GM23338 (cell line): ENCODE measurements at regions not wholly inside any gene's neighbourhood (a gene's known extent, or its start where the extent isn't known, plus 50 kb on each side); places are given as distances from the start of the nearest gene placed in this dataset.

ENCODE experiments used
- ATAC-seq: fragments of 200-7000 bp; cut with Tn5 transposase; 3 replicates; pipeline ENCODE4 v1.9.1; 2020
- DNase-seq: peaks from one replicate; pipeline ENCODE4 v3.0.0-alpha.2; 2015; ENCODE audit warnings: low spot score
- H2AFZ ChIP-seq: fragments of 200-600 bp; sonication (generic); 2 replicates; pipeline ENCODE4 v1.8.0; 2016; ENCODE audit warnings: antibody characterized with exemption, mild to moderate bottlenecking, moderate library complexity
- H3F3A ChIP-seq: fragments of 200-600 bp; sonication (generic); replicated peaks from 2 replicates; pipeline ENCODE4 v1.8.0; 2017; ENCODE audit warnings: antibody characterized with exemption, mixed run types, low read depth
- H3K27ac ChIP-seq: fragments of 200-600 bp; sonication (generic); 2 replicates; pipeline ENCODE4 v1.6.1; 2016; ENCODE audit warnings: low read depth
- H3K27me3 ChIP-seq: fragments of 200-600 bp; sonication (generic); 2 replicates; pipeline ENCODE4 v1.8.0; 2016; ENCODE audit warnings: mild to moderate bottlenecking, mixed run types, moderate library complexity; ENCODE audit not compliant: insufficient read depth
- H3K36me3 ChIP-seq: fragments of 200-600 bp; sonication (generic); 2 replicates; pipeline ENCODE4 v1.8.0; 2016; ENCODE audit warnings: mild to moderate bottlenecking; ENCODE audit not compliant: insufficient read depth
- H3K4me1 ChIP-seq: fragments of 200-600 bp; sonication (generic); 2 replicates; pipeline ENCODE4 v1.8.0; 2016; ENCODE audit warnings: mild to moderate bottlenecking, moderate library complexity; ENCODE audit not compliant: insufficient read depth
- H3K4me2 ChIP-seq: fragments of 200-600 bp; sonication (generic); 2 replicates; pipeline ENCODE4 v1.7.1; 2017; ENCODE audit warnings: mixed run types
- H3K4me3 ChIP-seq: fragments of 200-600 bp; sonication (generic); 2 replicates; pipeline ENCODE4 v1.6.1; 2016; ENCODE audit warnings: mixed run types
- H3K79me2 ChIP-seq: fragments of 200-600 bp; sonication (generic); replicated peaks from 2 replicates; pipeline ENCODE4 v1.8.0; 2017; ENCODE audit warnings: mild to moderate bottlenecking; ENCODE audit not compliant: insufficient read depth
- H3K9me2 ChIP-seq: fragments of 200-600 bp; sonication (generic); 2 replicates; pipeline ENCODE4 v1.8.0; 2017; ENCODE audit not compliant: insufficient read depth
- H4K20me1 ChIP-seq: fragments of 200-600 bp; sonication (generic); replicated peaks from 2 replicates; pipeline ENCODE4 v1.8.0; 2017; ENCODE audit warnings: mild to moderate bottlenecking; ENCODE audit not compliant: insufficient read depth
- H3K27ac Mint-ChIP-seq: 2 replicates; pipeline ENCODE4 v1.8.0; 2020; ENCODE audit warnings: inconsistent platforms, mild to moderate bottlenecking, moderate library complexity, mixed read lengths
- H3K27me3 Mint-ChIP-seq: 3 replicates; pipeline ENCODE4 v1.8.0; 2022; ENCODE audit warnings: low read depth, mild to moderate bottlenecking, moderate library complexity, mixed read lengths, inconsistent platforms; ENCODE audit not compliant: insufficient read depth, poor library complexity
- H3K36me3 Mint-ChIP-seq: 3 replicates; pipeline ENCODE4 v1.8.0; 2021; ENCODE audit warnings: low read depth, mild to moderate bottlenecking, inconsistent platforms, moderate library complexity, mixed read lengths
- H3K4me1 Mint-ChIP-seq: 3 replicates; pipeline ENCODE4 v1.8.0; 2020; ENCODE audit warnings: mild to moderate bottlenecking, inconsistent platforms, mixed read lengths
- H3K4me3 Mint-ChIP-seq: 3 replicates; pipeline ENCODE4 v1.8.0; 2021; ENCODE audit warnings: moderate library complexity, mild to moderate bottlenecking, inconsistent platforms, mixed read lengths
- H3K9me3 Mint-ChIP-seq: 3 replicates; pipeline ENCODE4 v1.8.0; 2020; ENCODE audit warnings: moderate library complexity, mild to moderate bottlenecking, inconsistent platforms, mixed read lengths
- CREB1 ChIP-seq: fragments of 250-450 bp; sonication (Bioruptor Pico); IDR thresholded peaks from 2 replicates; pipeline ENCODE4 v1.5.0; 2020; ENCODE audit warnings: low read depth, mild to moderate bottlenecking, moderate library complexity
- CTCF ChIP-seq, 2 experiments: fragments of 200-600 bp in 1 of 2; sonication (generic) in 1 of 2; conservative IDR thresholded peaks; 2 replicates each; pipeline versions ENCODE4 v1.5.1 to v1.6.1; 2016 to 2017; ENCODE audit warnings: antibody characterized with exemption in 2 of 2, low read depth in 2 of 2, mild to moderate bottlenecking in 2 of 2, moderate library complexity in 1 of 2
- ETS1 ChIP-seq: IDR thresholded peaks from 2 replicates; pipeline ENCODE4 v1.6.1; 2016; ENCODE audit warnings: antibody characterized with exemption
- EZH2 ChIP-seq: fragments of 200-600 bp; sonication (generic); IDR thresholded peaks from one replicate; pipeline ENCODE4 v1.8.0; 2017; ENCODE audit warnings: antibody characterized with exemption, mild to moderate bottlenecking, low read depth; ENCODE audit not compliant: unreplicated experiment
- EZH2phosphoT487 ChIP-seq: fragments of 200-600 bp; sonication (generic); IDR thresholded peaks from one replicate; pipeline ENCODE4 v1.8.1; 2018; ENCODE audit warnings: antibody characterized with exemption; ENCODE audit not compliant: unreplicated experiment
- JUNB ChIP-seq: IDR thresholded peaks from one replicate; pipeline ENCODE4 v1.6.1; 2016; ENCODE audit warnings: antibody characterized with exemption; ENCODE audit not compliant: unreplicated experiment
- NANOG ChIP-seq: IDR thresholded peaks from 2 replicates; pipeline ENCODE4 v1.6.1; 2016; ENCODE audit warnings: antibody characterized with exemption, borderline replicate concordance
- POLR2AphosphoS5 ChIP-seq: IDR thresholded peaks from 2 replicates; pipeline ENCODE4 v1.6.1; 2016; ENCODE audit warnings: antibody characterized with exemption, low read depth
- REST ChIP-seq: IDR thresholded peaks from one replicate; pipeline ENCODE4 v1.6.1; 2018; ENCODE audit warnings: antibody characterized with exemption; ENCODE audit not compliant: unreplicated experiment
- STAT1 ChIP-seq: IDR thresholded peaks from one replicate; pipeline ENCODE4 v1.6.1; 2016; ENCODE audit warnings: antibody characterized with exemption; ENCODE audit not compliant: unreplicated experiment
- ZNF114 ChIP-seq: fragments of 250-450 bp; sonication (Bioruptor Pico); IDR thresholded peaks from 2 replicates; pipeline ENCODE4 v1.5.0; 2020; ENCODE audit warnings: mild to moderate bottlenecking, moderate library complexity
- ZNF331 ChIP-seq: fragments of 250-450 bp; sonication (Bioruptor Pico); IDR thresholded peaks from 2 replicates; pipeline ENCODE4 v1.5.0; 2020; ENCODE audit warnings: low read depth, mild to moderate bottlenecking, moderate library complexity
- ZNF462 ChIP-seq: fragments of 250-450 bp; sonication (Bioruptor Pico); IDR thresholded peaks from 2 replicates; pipeline ENCODE4 v1.5.0; 2020; ENCODE audit warnings: mild to moderate bottlenecking, moderate library complexity

GRCh38 chr11:37978647-37979046 lies 1380.6 kb upstream of the RAG2 start:
- no peak for ATAC-seq
- Histone ChIP-seq H3K79me2 (no peaks in the 10 kb centered on the region), H2AFZ (no peak overlapping the region), H3K4me2 (no peak overlapping the region), H3K4me1 (no peaks in the 10 kb centered on the region), H3K4me3 (no peak overlapping the region), H3K36me3 (no peaks in the 10 kb centered on the region), H3K9me2 (no peaks in the 10 kb centered on the region), H4K20me1 (no peaks in the 10 kb centered on the region), H3F3A (no peaks in the 10 kb centered on the region), H3K27me3 (no peaks in the 10 kb centered on the region), H3K27ac (no peak overlapping the region)
- Mint-ChIP-seq H3K27me3 (no peaks in the 10 kb centered on the region), H3K4me1 (peaks cover 9% of the 10 kb centered on the region; the same call in 2 of the 3 replicates), H3K9me3 (no peaks in the 10 kb centered on the region), H3K4me3 (no peak overlapping the region), H3K36me3 (no peaks in the 10 kb centered on the region), H3K27ac (no peak overlapping the region)
- TF ChIP-seq EZH2phosphoT487, result no peak
- no peak for TF ChIP-seq NANOG
- no peak for TF ChIP-seq ZNF462 (CRISPR knock-in tag)
- TF ChIP-seq REST, result no peak
- no peak for TF ChIP-seq POLR2AphosphoS5
- TF ChIP-seq CREB1, result no peak
- TF ChIP-seq ZNF331, result no peak
- no peak for TF ChIP-seq ZNF114
- no peak for TF ChIP-seq STAT1
- no peak for TF ChIP-seq CTCF (conservative IDR thresholded peaks at IDR 0.05; ENCODE audit: low read depth in 2 of 2)
- TF ChIP-seq EZH2, result no peak
- no peak for TF ChIP-seq ETS1
- no peak for TF ChIP-seq JUNB
- DNase-seq, result no peak
